Myocyte (in vitro differentiated cells): ENCODE measurements at regions not wholly inside any gene's neighbourhood (a gene's known extent, or its start where the extent isn't known, plus 50 kb on each side); places are given as distances from the start of the nearest gene placed in this dataset.

Experiments
- DNase-seq: peaks from one replicate; pipeline ENCODE4 v3.0.0-alpha.2; 2012; ENCODE audit warnings: low read depth

- no peak for DNase-seq
Observed at GRCh38 chr5:82809420-82810143, 267.6 kb downstream of the TMEM167A start.

GRCh38 chr5:82808960-82809359 lies 268.2 kb downstream of the TMEM167A start:
- no peak for DNase-seq

GRCh38 chr5:82807021-82807420 lies 270.2 kb downstream of the TMEM167A start:
- DNase-seq: no peak

GRCh38 chr5:82806513-82806912 lies 270.7 kb downstream of the TMEM167A start:
- DNase-seq: no peak

GRCh38 chr5:82804155-82804690 lies 273.0 kb downstream of the TMEM167A start:
- no peak for DNase-seq

GRCh38 chr5:82802954-82803353 lies 274.2 kb downstream of the TMEM167A start:
- DNase-seq: no peak

- no peak for DNase-seq
Observed at GRCh38 chr5:82800826-82801225, 276.4 kb downstream of the TMEM167A start.

- DNase-seq: no peak
Observed at GRCh38 chr5:82799361-82800077, 277.7 kb downstream of the TMEM167A start.

- peak; percentile 59 for DNase-seq
Observed at GRCh38 chr5:82798676-82799075, 278.5 kb downstream of the TMEM167A start.

- DNase-seq: no peak
Observed at GRCh38 chr5:82796643-82797416, 280.4 kb downstream of the TMEM167A start.

- no peak for DNase-seq
Observed at GRCh38 chr5:82794876-82795275, 282.3 kb downstream of the TMEM167A start.

GRCh38 chr5:82793808-82794419 lies 283.3 kb downstream of the TMEM167A start:
- DNase-seq: peak; percentile 44

GRCh38 chr5:82792096-82792495 lies 285.1 kb downstream of the TMEM167A start:
- no peak for DNase-seq

- no peak for DNase-seq
Observed at GRCh38 chr5:82789095-82789494, 288.1 kb downstream of the TMEM167A start.

- DNase-seq: no peak
Observed at GRCh38 chr5:82786748-82787147, 290.4 kb downstream of the TMEM167A start.

- DNase-seq: no peak
Observed at GRCh38 chr5:82785882-82786509, 291.2 kb downstream of the TMEM167A start.

GRCh38 chr5:82785456-82785855 lies 291.7 kb downstream of the TMEM167A start:
- DNase-seq: no peak

GRCh38 chr5:82784521-82784920 lies 292.7 kb downstream of the TMEM167A start:
- no peak for DNase-seq

GRCh38 chr5:82777106-82777505 lies 300.1 kb downstream of the TMEM167A start:
- DNase-seq: no peak

GRCh38 chr5:82772281-82772680 lies 304.9 kb downstream of the TMEM167A start:
- peak; percentile 38 for DNase-seq

GRCh38 chr5:82766206-82766605 lies 311.0 kb downstream of the TMEM167A start:
- no peak for DNase-seq
